ENCODE measurements at regions not wholly inside any gene's neighbourhood (a gene's known extent, or its start where the extent isn't known, plus 50 kb on each side); places are given as distances from the start of the nearest gene placed in this dataset.

DNA sequence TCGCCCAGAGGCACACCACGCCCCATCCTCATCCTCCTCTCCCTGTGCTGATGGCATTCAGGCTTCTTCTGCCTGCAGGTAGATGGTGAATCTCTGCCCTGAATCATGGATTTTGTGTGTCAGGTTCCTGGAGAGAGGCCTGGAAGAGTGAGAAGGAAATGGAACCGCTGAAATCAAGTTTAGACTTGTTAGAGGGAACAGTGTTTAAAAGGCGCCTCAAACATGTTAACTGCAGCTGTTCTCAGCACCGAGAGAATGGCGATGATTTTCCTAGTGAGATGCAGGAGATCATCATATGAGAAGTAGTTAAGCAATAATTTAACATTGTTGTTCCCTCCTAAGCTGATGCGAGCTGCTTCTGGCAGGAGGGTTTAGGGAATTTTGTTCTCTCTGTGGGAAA lies 744.4 kb upstream of the EEF2KMT start:
- TF ChIP-seq CTCF (IDR thresholded peaks at IDR 0.05; ENCODE audit: insufficient read depth, low read length, poor library complexity, severe bottlenecking) (no peak), EZH2phosphoT487 (conservative IDR thresholded peaks at IDR 0.05; ENCODE audit: low read length) (no peak)
- H3K9ac ChIP-seq (ENCODE audit: low read length): no peak overlapping the region
- H3K9me3 ChIP-seq (ENCODE audit: insufficient read depth, low read length): no peaks in the 10 kb centered on the region
- no peak overlapping the region for H3K4me2 ChIP-seq (ENCODE audit: low read depth, low read length, poor library complexity, severe bottlenecking)
- no peak overlapping the region for H3K27ac ChIP-seq (ENCODE audit: low read depth, low read length)
- no peaks in the 10 kb centered on the region for H3K27me3 ChIP-seq (ENCODE audit: low read length)
- H2AFZ ChIP-seq (ENCODE audit: low read depth, low read length, severe bottlenecking): no peak overlapping the region
- H3K36me3 ChIP-seq (ENCODE audit: low read length): no peaks in the 10 kb centered on the region
- H3K4me3 ChIP-seq (ENCODE audit: insufficient read depth, low read length, poor library complexity, severe bottlenecking): no peak overlapping the region
- H4K20me1 ChIP-seq (ENCODE audit: low read depth, low read length): no peaks in the 10 kb centered on the region
- no peaks in the 10 kb centered on the region for H3K79me2 ChIP-seq (ENCODE audit: insufficient read depth, low read length)
- no peaks in the 10 kb centered on the region for H3K9me2 ChIP-seq (replicated peaks; ENCODE audit: insufficient read depth, low read length)
- no peaks in the 10 kb centered on the region for H3F3A ChIP-seq (ENCODE audit: insufficient read depth)

DNA sequence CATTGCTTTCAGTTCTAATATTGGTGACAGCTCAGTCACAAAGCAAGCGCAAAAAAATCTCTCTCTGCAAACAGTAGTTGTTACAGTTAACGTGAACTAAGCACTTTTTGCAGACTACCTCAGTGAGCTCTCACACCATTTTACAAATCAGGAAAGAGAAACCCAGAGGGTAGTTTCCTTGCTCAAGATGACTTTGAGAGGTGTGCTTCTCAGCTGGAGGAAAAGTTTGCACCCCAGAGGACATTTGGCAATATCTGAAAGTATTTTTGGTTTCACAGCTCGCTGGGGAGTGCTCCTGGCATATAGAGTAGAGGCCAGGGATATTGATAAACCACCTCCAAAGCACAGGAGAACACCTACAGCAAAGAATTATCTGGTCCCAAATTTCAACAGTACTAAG lies 741.1 kb upstream of the EEF2KMT start:
- H3F3A ChIP-seq (ENCODE audit: insufficient read depth): no peaks in the 10 kb centered on the region
- H2AFZ ChIP-seq (ENCODE audit: low read depth, low read length, severe bottlenecking): no peak overlapping the region
- H3K27me3 ChIP-seq (ENCODE audit: low read length): no peaks in the 10 kb centered on the region
- H3K36me3 ChIP-seq (ENCODE audit: low read length): no peaks in the 10 kb centered on the region
- no peak for TF ChIP-seq EZH2phosphoT487 (conservative IDR thresholded peaks at IDR 0.05; ENCODE audit: low read length)
- no peak for TF ChIP-seq CTCF (IDR thresholded peaks at IDR 0.05; ENCODE audit: insufficient read depth, low read length, poor library complexity, severe bottlenecking)
- no peaks in the 10 kb centered on the region for H3K79me2 ChIP-seq (ENCODE audit: insufficient read depth, low read length)
- H3K9me2 ChIP-seq (replicated peaks; ENCODE audit: insufficient read depth, low read length): no peaks in the 10 kb centered on the region
- no peaks in the 10 kb centered on the region for H4K20me1 ChIP-seq (ENCODE audit: low read depth, low read length)
- no peak overlapping the region for H3K4me3 ChIP-seq (ENCODE audit: insufficient read depth, low read length, poor library complexity, severe bottlenecking)
- no peak overlapping the region for H3K9ac ChIP-seq (ENCODE audit: low read length)
- H3K4me2 ChIP-seq (ENCODE audit: low read depth, low read length, poor library complexity, severe bottlenecking): no peak overlapping the region
- H3K9me3 ChIP-seq (ENCODE audit: insufficient read depth, low read length): no peaks in the 10 kb centered on the region
- no peak overlapping the region for H3K27ac ChIP-seq (ENCODE audit: low read depth, low read length)

- Histone ChIP-seq H3K9ac (ENCODE audit: low read length) (no peak overlapping the region), H3K4me2 (ENCODE audit: low read depth, low read length, poor library complexity, severe bottlenecking) (no peak overlapping the region), H3K36me3 (ENCODE audit: low read length) (no peaks in the 10 kb centered on the region), H3F3A (ENCODE audit: insufficient read depth) (no peaks in the 10 kb centered on the region), H3K9me3 (ENCODE audit: insufficient read depth, low read length) (no peaks in the 10 kb centered on the region), H3K27ac (ENCODE audit: low read depth, low read length) (no peak overlapping the region), H2AFZ (ENCODE audit: low read depth, low read length, severe bottlenecking) (no peak overlapping the region), H3K79me2 (ENCODE audit: insufficient read depth, low read length) (no peaks in the 10 kb centered on the region), H3K9me2 (replicated peaks; ENCODE audit: insufficient read depth, low read length) (no peaks in the 10 kb centered on the region), H4K20me1 (ENCODE audit: low read depth, low read length) (no peaks in the 10 kb centered on the region), H3K4me3 (ENCODE audit: insufficient read depth, low read length, poor library complexity, severe bottlenecking) (no peak overlapping the region), H3K27me3 (ENCODE audit: low read length) (no peaks in the 10 kb centered on the region)
- TF ChIP-seq EZH2phosphoT487 (conservative IDR thresholded peaks at IDR 0.05; ENCODE audit: low read length) (no peak), CTCF (IDR thresholded peaks at IDR 0.05; ENCODE audit: insufficient read depth, low read length, poor library complexity, severe bottlenecking) (no peak)
These were observed 740.5 kb upstream of the EEF2KMT start for GRCh38 chr16:5838071-5838470.

All from SU-DHL-6 (cell line).